BLaER1 treated with 17β-estradiol and CSF1 and Interleukin-3, amounts not matched to agents 10 nM and 100 nM (cell line): ENCODE measurements at regions not wholly inside any gene's neighbourhood (a gene's known extent, or its start where the extent isn't known, plus 50 kb on each side); places are given as distances from the start of the nearest gene placed in this dataset.
"Not testable (repeated sequence)": the region's sequence is repeated elsewhere in the genome, so short reads cannot be mapped to it uniquely, and the experiment has no call there.

Experiments
- H3K27ac ChIP-seq, 11 experiments: shearing (Covaris generic); formaldehyde crosslinking; 2 replicates each; pipeline ENCODE4 v1.8.1; 2022
- H3K27me3 ChIP-seq, 11 experiments: shearing (Covaris generic); formaldehyde crosslinking; 2 replicates each; pipeline ENCODE4 v1.8.1; 2022
- H3K36me3 ChIP-seq, 11 experiments: shearing (Covaris generic); formaldehyde crosslinking; 2 replicates each; pipeline ENCODE4 v1.8.1; 2022
- H3K4me1 ChIP-seq, 10 experiments: shearing (Covaris generic); formaldehyde crosslinking; 2 replicates each; pipeline ENCODE4 v1.8.1; 2022
- H3K4me2 ChIP-seq, 11 experiments: shearing (Covaris generic); formaldehyde crosslinking; 2 replicates each; pipeline ENCODE4 v1.8.1; 2022
- H3K4me3 ChIP-seq, 10 experiments: shearing (Covaris generic); formaldehyde crosslinking; 2 replicates each; pipeline ENCODE4 v1.8.1; 2022
- H3K9ac ChIP-seq, 11 experiments: shearing (Covaris generic); formaldehyde crosslinking; 2 replicates each; pipeline ENCODE4 v1.8.1; 2022
- H3K9me3 ChIP-seq, 11 experiments: shearing (Covaris generic); formaldehyde crosslinking; replicated peaks in 1 of 11; 2 replicates each; pipeline ENCODE4 v1.8.1; 2022
- H4K20me1 ChIP-seq, 11 experiments: shearing (Covaris generic); formaldehyde crosslinking; 2 replicates each; pipeline ENCODE4 v1.8.1; 2022
- Cebpa-rat ChIP-seq, 11 experiments: shearing (Covaris generic); IDR thresholded peaks; 2 replicates each; pipeline ENCODE4 v1.8.1; 2022

- Histone ChIP-seq H3K27ac (no peak overlapping the region), H3K4me2 (no peak overlapping the region), H3K4me1 (no peaks in the 10 kb centered on the region), H3K9me3 (no peaks in the 10 kb centered on the region), H4K20me1 (peaks cover 0 to 3% (median 0%) of the 10 kb centered on the region in 11 experiments; a peak in 1 of 22 replicates), H3K9ac (no peak overlapping the region), H3K27me3 (peaks cover 21 to 92% (median 77%) of the 10 kb centered on the region in 11 experiments), H3K4me3 (no peak overlapping the region), H3K36me3 (no peaks in the 10 kb centered on the region)
- no peak for TF ChIP-seq Cebpa-rat (IDR thresholded peaks at IDR 0.05)
These were observed 81.0 kb downstream of the CPXCR1 start for GRCh38 chrX:88828011-88828410.

GRCh38 chrX:88830111-88830510 is 83.1 kb downstream of the CPXCR1 start:
- peaks cover 22 to 84% (median 68%) of the 10 kb centered on the region in 11 experiments for H3K27me3 ChIP-seq
- no peaks in the 10 kb centered on the region for H3K36me3 ChIP-seq
- H3K9me3 ChIP-seq: no peaks in the 10 kb centered on the region
- no peak overlapping the region for H3K4me3 ChIP-seq
- no peaks in the 10 kb centered on the region for H3K4me1 ChIP-seq
- H3K4me2 ChIP-seq: no peak overlapping the region
- H3K9ac ChIP-seq: no peak overlapping the region
- no peak for TF ChIP-seq Cebpa-rat (IDR thresholded peaks at IDR 0.05)
- H3K27ac ChIP-seq: no peak overlapping the region
- H4K20me1 ChIP-seq: peaks cover 0 to 3% (median 0%) of the 10 kb centered on the region in 11 experiments; a peak in 1 of 22 replicates

GRCh38 chrX:88837721-88838120 is 90.7 kb downstream of the CPXCR1 start:
- H3K4me2 ChIP-seq, H3K9ac ChIP-seq, H3K4me1 ChIP-seq, H3K4me3 ChIP-seq, H4K20me1 ChIP-seq, H3K36me3 ChIP-seq, H3K27ac ChIP-seq, H3K9me3 ChIP-seq: not testable (repeated sequence)
- peaks cover 22 to 83% (median 74%) of the 10 kb centered on the region in 11 experiments; a peak in 21 of 22 replicates for H3K27me3 ChIP-seq

GRCh38 chrX:88838392-88838791 is 91.4 kb downstream of the CPXCR1 start:
- Histone ChIP-seq H3K4me2 (no peak overlapping the region), H4K20me1 (no peaks in the 10 kb centered on the region)
- no peak for TF ChIP-seq Cebpa-rat (IDR thresholded peaks at IDR 0.05)

GRCh38 chrX:88843841-88844240 is 96.8 kb downstream of the CPXCR1 start:
- not testable (repeated sequence) for H3K4me3 ChIP-seq, H3K36me3 ChIP-seq, H3K27ac ChIP-seq, H4K20me1 ChIP-seq, H3K4me2 ChIP-seq, H3K9ac ChIP-seq, H3K4me1 ChIP-seq, H3K9me3 ChIP-seq
- H3K27me3 ChIP-seq: peaks cover 53 to 98% (median 94%) of the 10 kb centered on the region in 11 experiments; a peak in 21 of 22 replicates

More at GRCh38 chrX:88838392-88838791, 91.4 kb downstream of the CPXCR1 start:
- Histone ChIP-seq H3K27ac (no peak overlapping the region), H3K27me3 (peaks cover 28 to 83% (median 78%) of the 10 kb centered on the region in 11 experiments), H3K36me3 (no peaks in the 10 kb centered on the region), H3K4me1 (no peaks in the 10 kb centered on the region), H3K4me3 (no peak overlapping the region), H3K9ac (no peak overlapping the region), H3K9me3 (no peaks in the 10 kb centered on the region)

- Histone ChIP-seq H3K27me3 (peaks cover 20 to 96% (median 85%) of the 10 kb centered on the region in 11 experiments; a peak in 20 of 22 replicates), H3K9ac (no peak overlapping the region), H3K36me3 (no peaks in the 10 kb centered on the region), H3K27ac (no peak overlapping the region), H4K20me1 (no peaks in the 10 kb centered on the region), H3K4me1 (no peaks in the 10 kb centered on the region), H3K4me3 (no peak overlapping the region), H3K9me3 (peaks cover 12 to 43% (median 25%) of the 10 kb centered on the region in 11 experiments), H3K4me2 (no peak overlapping the region)
- TF ChIP-seq Cebpa-rat (IDR thresholded peaks at IDR 0.05): no peak
These were observed 106.9 kb downstream of the CPXCR1 start for GRCh38 chrX:88853925-88854324.

GRCh38 chrX:88863726-88864125 is 116.7 kb downstream of the CPXCR1 start:
- Histone ChIP-seq H3K36me3 (no peaks in the 10 kb centered on the region), H3K27me3 (peaks cover 27 to 94% (median 79%) of the 10 kb centered on the region in 11 experiments; a peak in 21 of 22 replicates), H4K20me1 (no peaks in the 10 kb centered on the region; a peak in 1 of 22 replicates), H3K9ac (no peak overlapping the region), H3K9me3 (peaks cover 0 to 12% (median 10%) of the 10 kb centered on the region in 11 experiments; a peak in 13 of 22 replicates), H3K4me1 (no peaks in the 10 kb centered on the region), H3K27ac (no peak overlapping the region), H3K4me3 (no peak overlapping the region), H3K4me2 (no peak overlapping the region)
- TF ChIP-seq Cebpa-rat (IDR thresholded peaks at IDR 0.05): no peak

- H3K9ac ChIP-seq: no peak overlapping the region
- H4K20me1 ChIP-seq: no peaks in the 10 kb centered on the region; a peak in 1 of 22 replicates
- no peaks in the 10 kb centered on the region for H3K4me1 ChIP-seq
- no peak overlapping the region for H3K4me3 ChIP-seq
- no peak overlapping the region for H3K27ac ChIP-seq
- no peaks in the 10 kb centered on the region for H3K36me3 ChIP-seq
- no peak overlapping the region for H3K4me2 ChIP-seq
- H3K9me3 ChIP-seq: peaks cover 0 to 12% (median 10%) of the 10 kb centered on the region in 11 experiments; a peak in 11 of 22 replicates
- TF ChIP-seq Cebpa-rat (IDR thresholded peaks at IDR 0.05): no peak
- peaks cover 34 to 91% (median 76%) of the 10 kb centered on the region in 11 experiments; a peak in 21 of 22 replicates for H3K27me3 ChIP-seq
These were observed 118.6 kb downstream of the CPXCR1 start for GRCh38 chrX:88865634-88866033.

GRCh38 chrX:88881536-88881935 is 134.5 kb downstream of the CPXCR1 start:
- no peak overlapping the region for H3K4me2 ChIP-seq
- H3K9me3 ChIP-seq: peaks cover 0 to 1% (median under 1%) of the 10 kb centered on the region in 11 experiments; a peak in 10 of 22 replicates
- H3K4me1 ChIP-seq: no peaks in the 10 kb centered on the region
- H4K20me1 ChIP-seq: no peaks in the 10 kb centered on the region; a peak in 1 of 22 replicates
- H3K27me3 ChIP-seq: peaks cover 13 to 76% (median 45%) of the 10 kb centered on the region in 11 experiments; a peak in 19 of 22 replicates
- H3K36me3 ChIP-seq: no peaks in the 10 kb centered on the region
- H3K27ac ChIP-seq: no peak overlapping the region
- no peak for TF ChIP-seq Cebpa-rat (IDR thresholded peaks at IDR 0.05)
- no peak overlapping the region for H3K9ac ChIP-seq
- H3K4me3 ChIP-seq: no peak overlapping the region

GRCh38 chrX:88883200-88883599 is 136.2 kb downstream of the CPXCR1 start:
- peaks cover 26 to 90% (median 59%) of the 10 kb centered on the region in 11 experiments for H3K27me3 ChIP-seq
- H3K27ac ChIP-seq: no peak overlapping the region
- no peaks in the 10 kb centered on the region; a peak in 1 of 22 replicates for H4K20me1 ChIP-seq
- no peak overlapping the region for H3K9ac ChIP-seq
- H3K4me1 ChIP-seq: no peaks in the 10 kb centered on the region
- H3K9me3 ChIP-seq: no peaks in the 10 kb centered on the region
- no peak overlapping the region for H3K4me3 ChIP-seq
- no peak for TF ChIP-seq Cebpa-rat (IDR thresholded peaks at IDR 0.05)
- H3K4me2 ChIP-seq: no peak overlapping the region
- no peaks in the 10 kb centered on the region for H3K36me3 ChIP-seq
